Liver (tissue), 3 donors: ENCODE measurements at regions not wholly inside any gene's neighbourhood (a gene's known extent, or its start where the extent isn't known, plus 50 kb on each side); places are given as distances from the start of the nearest gene placed in this dataset.

Experiments used
- CTCF ChIP-seq: fragments of 150-350 bp; IDR thresholded peaks from 2 replicates; pipeline ENCODE4 v1.5.1; 2017; ENCODE audit warnings: improper control_type of control experiment, low read depth, low read length; ENCODE audit not compliant: missing input control
- JUND ChIP-seq, 2 donors: IDR thresholded peaks; 2 replicates each; pipeline ENCODE4 v1.6.1; 2016; ENCODE audit warnings: antibody characterized with exemption in 2 of 2
- MAX ChIP-seq: IDR thresholded peaks from 2 replicates; pipeline ENCODE4 v1.6.1; 2016; ENCODE audit warnings: antibody characterized with exemption
- RAD21 ChIP-seq, 2 donors: IDR thresholded peaks; 2 replicates each; pipeline ENCODE4 v1.6.1; 2016; ENCODE audit warnings: antibody characterized with exemption in 2 of 2, mild to moderate bottlenecking in 2 of 2
- donor health status: healthy.
- donor health status: healthy.

- TF ChIP-seq CTCF (no peak), MAX (no peak), RAD21 (IDR thresholded peaks at IDR 0.05) (no peak), JUND (IDR thresholded peaks at IDR 0.05) (no peak)
These were observed 145.3 kb downstream of the TFAP2B start for GRCh38 chr6:50963952-50964351.
